NCI-H345 treated with DMSO at 0.1 percent for 48 hours (cell line): ENCODE measurements at regions not wholly inside any gene's neighbourhood (a gene's known extent, or its start where the extent isn't known, plus 50 kb on each side); places are given as distances from the start of the nearest gene placed in this dataset.

Source experiments
- DNase-seq: peaks from one replicate; lab custom pipeline; 2025; ENCODE audit not compliant: unreplicated experiment; lab: John Stamatoyannopoulos, UW

DNA sequence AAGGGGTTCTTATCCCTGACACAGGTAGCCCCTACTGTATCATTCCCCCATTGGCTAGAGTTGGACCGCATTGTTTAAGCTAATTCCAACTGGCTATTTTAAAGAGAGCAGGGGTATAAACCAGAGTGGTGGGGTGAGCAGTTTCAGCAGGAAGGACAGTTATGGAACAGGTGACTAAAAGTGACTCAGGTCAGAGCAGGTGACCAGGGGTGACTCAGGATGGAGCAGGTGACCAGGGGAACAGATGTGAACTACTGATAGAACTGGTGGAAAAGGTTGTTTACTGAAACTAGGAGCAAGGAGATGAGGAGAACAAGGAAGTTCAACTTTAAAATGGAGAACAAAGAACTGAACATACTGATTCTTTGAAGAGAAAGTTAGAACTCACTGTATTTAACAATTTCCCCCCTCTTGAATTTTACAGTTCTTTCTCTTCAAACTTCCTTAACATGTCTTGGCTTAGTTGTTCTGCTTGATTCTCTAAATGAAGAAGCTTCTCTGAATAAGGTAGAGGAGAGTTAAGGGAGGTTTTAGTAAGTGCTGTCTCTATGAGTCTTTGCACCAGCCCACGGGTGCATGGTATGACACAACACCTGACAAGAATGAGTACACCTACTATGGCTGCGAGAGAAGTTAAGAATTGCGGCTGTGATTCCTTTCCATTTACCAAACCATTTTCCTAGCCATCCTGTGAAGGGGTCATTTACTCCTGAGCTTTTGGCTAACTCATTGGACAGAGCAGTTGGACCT, 83.4 kb upstream of the WNT7A start:
- DNase-seq: no peak

DNA sequence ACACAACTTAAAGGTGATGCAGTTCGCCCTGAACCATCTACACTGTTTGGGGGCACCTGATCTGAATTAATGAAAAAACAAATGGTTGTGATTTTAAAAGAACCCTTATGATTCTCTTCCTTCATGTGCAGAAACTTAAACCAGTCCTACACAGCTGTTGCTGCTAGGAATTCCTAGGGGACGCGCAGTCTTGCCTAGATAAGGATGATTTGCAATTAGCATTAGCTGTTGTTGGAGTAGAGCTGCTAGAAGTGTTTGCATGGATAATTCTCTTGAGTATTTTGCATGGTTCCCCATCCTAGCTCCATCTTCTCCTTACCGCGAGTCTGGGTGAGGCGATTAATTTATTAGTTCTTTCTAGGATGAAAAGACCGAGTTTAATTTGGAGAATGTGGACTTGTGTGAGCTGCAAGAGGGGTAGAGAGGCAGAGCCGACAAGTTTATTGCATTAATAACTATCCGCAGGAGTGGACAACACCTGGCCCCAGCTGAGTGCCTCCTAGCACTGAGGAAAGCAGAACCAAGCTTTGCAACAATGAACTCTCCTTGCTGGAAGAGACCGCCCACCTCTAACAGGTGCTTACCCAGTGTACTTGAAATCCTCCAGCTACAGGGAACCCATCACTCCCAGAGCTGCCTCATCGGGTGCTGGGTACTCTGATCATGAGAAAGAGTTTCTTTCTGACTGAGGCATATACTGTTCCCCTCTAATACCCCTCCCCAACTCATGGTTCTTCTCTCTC, 75.0 kb upstream of the WNT7A start:
- no peak for DNase-seq

DNA sequence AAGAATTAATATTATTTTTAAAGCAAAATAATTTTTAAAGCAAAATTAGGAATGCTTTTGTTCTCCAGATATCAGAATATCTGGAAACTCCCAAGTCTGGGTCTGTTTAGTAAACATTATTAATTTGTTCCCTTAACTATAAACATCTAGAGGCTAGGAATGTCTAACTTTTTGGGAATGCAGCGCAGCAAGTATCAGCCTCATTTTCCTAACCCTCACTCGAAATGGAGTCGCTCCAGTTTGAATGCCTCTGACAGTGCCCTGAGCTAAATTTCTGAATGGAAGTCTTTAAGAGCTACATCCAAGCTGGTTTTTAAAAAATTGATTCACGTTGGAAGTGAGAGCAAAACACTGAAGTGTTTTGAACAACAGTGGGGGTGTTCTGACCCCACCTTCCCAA, 74.4 kb upstream of the WNT7A start:
- no peak for DNase-seq

DNA sequence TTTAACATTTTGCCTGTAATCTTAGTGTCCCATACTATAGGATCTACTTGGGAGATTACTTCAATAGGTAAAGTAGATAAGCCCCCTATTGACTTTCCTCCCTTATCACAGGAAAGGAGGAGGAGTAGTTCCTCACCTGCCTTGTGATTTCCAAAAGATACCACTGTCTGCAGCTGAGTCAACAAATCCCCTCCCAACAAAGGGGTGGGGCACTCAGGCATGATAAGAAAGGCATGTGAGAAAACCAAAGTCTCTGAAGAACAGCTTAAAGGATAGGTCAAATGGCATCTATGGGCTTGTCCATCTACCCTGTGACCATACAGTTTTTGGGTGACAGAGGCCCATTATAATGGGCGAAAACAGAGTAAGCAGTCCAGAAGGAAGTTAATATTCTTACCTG, 71.3 kb upstream of the WNT7A start:
- DNase-seq: no peak

GRCh38 chr3:13950042-13950441, 70.2 kb upstream of the WNT7A start:
- no peak for DNase-seq

DNA sequence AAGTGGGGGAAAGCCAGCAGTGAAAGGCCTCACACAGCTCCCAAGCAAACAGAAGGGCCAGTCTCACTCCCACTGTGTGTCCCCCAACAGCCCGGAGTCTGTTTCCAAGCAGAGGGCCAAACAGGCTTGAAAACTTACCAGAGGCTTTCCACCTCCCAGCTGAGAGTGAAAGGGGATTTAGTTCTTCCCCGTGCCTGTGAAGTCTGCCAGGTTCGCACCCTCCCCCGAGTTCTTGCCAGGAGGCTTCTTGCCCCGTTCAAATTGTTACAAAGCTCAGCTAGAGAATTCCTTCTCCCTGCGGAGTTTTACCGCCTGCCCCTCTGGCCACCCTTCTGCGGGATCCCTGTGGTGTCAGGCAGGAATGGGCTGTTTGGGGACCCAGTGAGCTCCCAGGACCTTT, 68.0 kb upstream of the WNT7A start:
- DNase-seq: no peak

DNA sequence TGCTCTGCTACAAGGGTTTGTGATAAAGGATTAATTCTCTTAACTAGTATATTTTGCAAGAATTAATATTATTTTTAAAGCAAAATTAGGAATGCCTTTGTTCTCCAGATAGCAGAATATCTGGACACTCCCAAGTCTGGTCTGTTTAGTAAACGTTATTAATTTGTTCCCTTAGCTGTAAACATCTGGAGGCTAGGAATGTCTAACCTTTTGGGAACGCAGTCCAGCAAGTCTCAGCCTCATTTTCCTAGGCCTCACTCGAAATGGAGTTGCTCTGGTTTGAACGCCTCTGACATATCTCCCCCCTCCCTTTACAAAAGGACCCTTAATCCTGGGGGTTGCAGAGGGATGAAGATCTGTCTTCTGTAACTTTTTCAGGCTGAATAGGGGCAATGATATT, 59.3 kb upstream of the WNT7A start:
- DNase-seq: no peak

GRCh38 chr3:13937131-13937530, 57.3 kb upstream of the WNT7A start:
- DNase-seq: no peak

- DNase-seq: no peak
Measured at GRCh38 chr3:13935494-13936094, 55.7 kb upstream of the WNT7A start.

- no peak for DNase-seq
Measured at GRCh38 chr3:13934813-13935212, 54.9 kb upstream of the WNT7A start.

DNA sequence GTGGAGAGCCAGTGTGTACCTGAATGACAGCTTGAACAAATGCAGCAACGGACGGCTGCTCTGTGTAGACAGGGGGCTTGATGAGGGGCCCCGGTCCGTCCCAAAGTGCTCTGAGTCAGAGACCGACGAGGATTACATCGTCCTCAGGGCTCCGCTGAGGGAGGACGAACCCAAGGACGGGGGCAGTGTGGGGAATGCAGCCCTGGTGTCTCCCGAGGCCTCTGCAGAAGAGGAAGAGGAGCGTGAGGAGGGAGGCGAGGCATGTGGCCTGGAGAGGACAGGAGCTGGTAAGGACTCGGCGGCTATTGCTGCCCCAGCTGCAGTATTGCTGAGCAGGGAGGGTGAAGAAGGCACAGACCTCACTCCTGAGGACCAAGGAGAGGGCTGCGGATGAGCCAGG, 54.4 kb upstream of the WNT7A start:
- no peak for DNase-seq

- DNase-seq: no peak
Measured at GRCh38 chr3:13932578-13933295, 52.9 kb upstream of the WNT7A start.

DNA sequence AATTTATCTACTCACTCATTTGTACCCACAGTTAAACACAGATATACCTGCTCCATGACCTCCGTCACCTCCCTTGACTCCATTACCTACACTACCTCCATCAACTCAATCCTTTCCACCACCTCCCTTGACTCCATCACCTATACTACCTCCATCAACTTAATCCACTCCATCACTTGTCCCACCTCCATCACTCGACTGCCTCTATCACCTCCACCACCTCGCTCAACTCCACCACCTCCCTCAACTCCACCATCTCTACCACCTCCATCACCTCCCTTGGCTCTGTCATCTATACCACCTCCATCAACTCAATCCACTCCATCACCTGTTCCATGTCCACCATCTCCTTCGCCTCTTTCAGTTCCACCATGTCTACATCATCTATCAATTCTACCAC, 51.3 kb upstream of the WNT7A start:
- DNase-seq: no peak
